SU-DHL-6 (cell line): ENCODE measurements at regions not wholly inside any gene's neighbourhood (a gene's known extent, or its start where the extent isn't known, plus 50 kb on each side); places are given as distances from the start of the nearest gene placed in this dataset.

Experiments used
- H2AFZ ChIP-seq: fragments of 200-600 bp; sonication (generic); 2 replicates; pipeline ENCODE4 v1.6.1; 2014; ENCODE audit warnings: low read depth, mild to moderate bottlenecking, moderate library complexity, mixed read lengths, antibody characterized with exemption, low read length; ENCODE audit not compliant: severe bottlenecking
- H3F3A ChIP-seq: fragments of 200-600 bp; shearing (Covaris generic); 2 replicates; pipeline ENCODE4 v1.6.0; 2016; ENCODE audit warnings: antibody characterized with exemption, mild to moderate bottlenecking; ENCODE audit not compliant: insufficient read depth
- H3K27ac ChIP-seq: fragments of 200-600 bp; sonication (generic); 2 replicates; pipeline ENCODE4 v1.5.1; 2016; ENCODE audit warnings: low read depth, mild to moderate bottlenecking, low read length, moderate library complexity, mixed read lengths
- H3K27me3 ChIP-seq: fragments of 200-600 bp; sonication (generic), shearing (Covaris generic); 2 replicates; pipeline ENCODE4 v1.6.0; 2014; ENCODE audit warnings: mild to moderate bottlenecking, low read length
- H3K36me3 ChIP-seq: fragments of 200-600 bp; sonication (generic); 2 replicates; pipeline ENCODE4 v1.6.1; 2014; ENCODE audit warnings: mild to moderate bottlenecking, low read length, mixed read lengths
- H3K4me2 ChIP-seq: fragments of 300-600, 200-600 bp; shearing (Covaris generic), sonication (generic); 2 replicates; pipeline ENCODE4 v1.6.0; 2014; ENCODE audit warnings: low read length, low read depth, mild to moderate bottlenecking; ENCODE audit not compliant: poor library complexity, severe bottlenecking
- H3K4me3 ChIP-seq: fragments of 200-600 bp; sonication (generic); 2 replicates; pipeline ENCODE4 v1.5.1; 2014; ENCODE audit warnings: antibody characterized with exemption, low read length, mild to moderate bottlenecking, mixed read lengths; ENCODE audit not compliant: insufficient read depth, poor library complexity, severe bottlenecking
- H3K79me2 ChIP-seq: fragments of 200-600 bp; sonication (generic); 2 replicates; pipeline ENCODE4 v1.6.1; 2014; ENCODE audit warnings: mild to moderate bottlenecking, low read length, moderate library complexity; ENCODE audit not compliant: insufficient read depth
- H3K9ac ChIP-seq: fragments of 200-600 bp; sonication (generic); 2 replicates; pipeline ENCODE4 v1.7.0; 2014; ENCODE audit warnings: mild to moderate bottlenecking, low read length
- H3K9me2 ChIP-seq: fragments of 200-600 bp; sonication (generic); replicated peaks from 2 replicates; pipeline ENCODE4 v1.6.1; 2014; ENCODE audit warnings: low read length; ENCODE audit not compliant: insufficient read depth
- H3K9me3 ChIP-seq: fragments of 200-600 bp; sonication (generic); 2 replicates; pipeline ENCODE4 v1.6.1; 2014; ENCODE audit warnings: low read length, mixed read lengths; ENCODE audit not compliant: insufficient read depth
- H4K20me1 ChIP-seq: fragments of 200-600 bp; sonication (generic); 2 replicates; pipeline ENCODE4 v1.6.1; 2014; ENCODE audit warnings: low read depth, mild to moderate bottlenecking, antibody characterized with exemption, low read length, moderate library complexity, mixed read lengths
- CTCF ChIP-seq: fragments of 200-600 bp; sonication (generic); IDR thresholded peaks from one replicate; pipeline ENCODE4 v1.5.1; 2017; ENCODE audit warnings: antibody characterized with exemption, mild to moderate bottlenecking, low read length, moderate library complexity; ENCODE audit not compliant: insufficient read depth, poor library complexity, severe bottlenecking
- EZH2phosphoT487 ChIP-seq: fragments of 200-600 bp; sonication (generic), shearing (Covaris generic); conservative IDR thresholded peaks from 2 replicates; pipeline ENCODE4 v1.6.1; 2018; ENCODE audit warnings: mild to moderate bottlenecking, antibody characterized with exemption, low read length, moderate library complexity, mixed read lengths

- H3K4me2 ChIP-seq, result no peak overlapping the region
- H3F3A ChIP-seq, result no peaks in the 10 kb centered on the region
- TF ChIP-seq EZH2phosphoT487 (no peak), CTCF (no peak)
- H3K36me3 ChIP-seq, result no peaks in the 10 kb centered on the region
- H3K9ac ChIP-seq, result no peak overlapping the region
- H3K27ac ChIP-seq, result no peak overlapping the region
- H3K4me3 ChIP-seq, result no peak overlapping the region
- no peaks in the 10 kb centered on the region for H3K9me3 ChIP-seq
- no peak overlapping the region for H2AFZ ChIP-seq
- H4K20me1 ChIP-seq, result no peaks in the 10 kb centered on the region
- H3K79me2 ChIP-seq, result peaks cover 10% of the 10 kb centered on the region; the same call in 1 of the 2 replicates
- H3K9me2 ChIP-seq, result no peaks in the 10 kb centered on the region
- no peaks in the 10 kb centered on the region for H3K27me3 ChIP-seq
These were observed 198.8 kb upstream of the KLF14 start for GRCh38 chr7:130932667-130933432.

- Histone ChIP-seq H3K9me2 (no peaks in the 10 kb centered on the region), H3K4me3 (no peak overlapping the region), H3K27ac (no peak overlapping the region), H4K20me1 (no peaks in the 10 kb centered on the region), H3F3A (no peaks in the 10 kb centered on the region), H3K9me3 (no peaks in the 10 kb centered on the region), H3K27me3 (no peaks in the 10 kb centered on the region), H2AFZ (no peak overlapping the region), H3K79me2 (peaks cover 13% of the 10 kb centered on the region; the same call in 1 of the 2 replicates), H3K9ac (no peak overlapping the region), H3K4me2 (no peak overlapping the region), H3K36me3 (no peaks in the 10 kb centered on the region)
- TF ChIP-seq CTCF, result no peak
- no peak for TF ChIP-seq EZH2phosphoT487
These were observed 199.9 kb upstream of the KLF14 start for GRCh38 chr7:130933919-130934318.

- no peak overlapping the region for H3K4me3 ChIP-seq
- no peak overlapping the region for H2AFZ ChIP-seq
- no peaks in the 10 kb centered on the region for H3K27me3 ChIP-seq
- no peak overlapping the region for H3K9ac ChIP-seq
- no peaks in the 10 kb centered on the region for H4K20me1 ChIP-seq
- H3K9me2 ChIP-seq, result no peaks in the 10 kb centered on the region
- no peaks in the 10 kb centered on the region for H3K9me3 ChIP-seq
- no peak for TF ChIP-seq EZH2phosphoT487
- no peak for TF ChIP-seq CTCF
- H3K4me2 ChIP-seq, result no peak overlapping the region
- no peaks in the 10 kb centered on the region for H3F3A ChIP-seq
- H3K79me2 ChIP-seq, result peaks cover 13% of the 10 kb centered on the region; the same call in 1 of the 2 replicates
- no peaks in the 10 kb centered on the region for H3K36me3 ChIP-seq
- H3K27ac ChIP-seq, result no peak overlapping the region
These were observed 201.7 kb upstream of the KLF14 start for GRCh38 chr7:130935564-130936157.
